MM.1S (cell line): ENCODE measurements at regions not wholly inside any gene's neighbourhood (a gene's known extent, or its start where the extent isn't known, plus 50 kb on each side); places are given as distances from the start of the nearest gene placed in this dataset.

Source experiments
- EZH2 ChIP-seq: fragments of 300-600 bp; sonication (generic); optimal IDR thresholded peaks from 2 replicates; pipeline ENCODE3; 2017; ENCODE audit warnings: low read depth, mild to moderate bottlenecking, antibody characterized with exemption, low read length, mixed read lengths
- TF ChIP-seq, protein P1 (sequence below): fragments of 300-600 bp; sonication (generic); IDR thresholded peaks from 2 replicates; pipeline ENCODE4 v1.5.1; 2016; ENCODE audit warnings: antibody characterized with exemption, low read length, mixed read lengths

DNA sequence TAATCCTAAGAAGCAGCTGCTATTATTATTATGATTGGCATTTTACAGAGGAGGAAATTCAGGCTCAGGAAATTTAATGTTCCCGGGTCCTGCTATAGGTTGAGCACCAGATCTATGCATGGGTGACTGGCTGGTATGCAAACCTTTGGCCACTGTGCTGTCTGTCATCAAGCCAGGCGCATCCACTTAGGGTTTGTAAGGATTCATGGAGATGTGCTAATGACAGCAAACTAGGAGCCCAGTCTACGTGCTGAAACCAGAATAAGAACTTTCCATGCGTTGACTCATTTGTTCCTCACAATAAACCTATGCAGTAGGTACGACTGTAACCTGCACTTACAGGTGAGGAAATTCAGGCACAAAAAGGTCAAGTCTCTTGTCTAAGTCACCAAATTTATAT, 64.5 kb upstream of the ZMIZ1 start:
- TF ChIP-seq, protein P1, sequence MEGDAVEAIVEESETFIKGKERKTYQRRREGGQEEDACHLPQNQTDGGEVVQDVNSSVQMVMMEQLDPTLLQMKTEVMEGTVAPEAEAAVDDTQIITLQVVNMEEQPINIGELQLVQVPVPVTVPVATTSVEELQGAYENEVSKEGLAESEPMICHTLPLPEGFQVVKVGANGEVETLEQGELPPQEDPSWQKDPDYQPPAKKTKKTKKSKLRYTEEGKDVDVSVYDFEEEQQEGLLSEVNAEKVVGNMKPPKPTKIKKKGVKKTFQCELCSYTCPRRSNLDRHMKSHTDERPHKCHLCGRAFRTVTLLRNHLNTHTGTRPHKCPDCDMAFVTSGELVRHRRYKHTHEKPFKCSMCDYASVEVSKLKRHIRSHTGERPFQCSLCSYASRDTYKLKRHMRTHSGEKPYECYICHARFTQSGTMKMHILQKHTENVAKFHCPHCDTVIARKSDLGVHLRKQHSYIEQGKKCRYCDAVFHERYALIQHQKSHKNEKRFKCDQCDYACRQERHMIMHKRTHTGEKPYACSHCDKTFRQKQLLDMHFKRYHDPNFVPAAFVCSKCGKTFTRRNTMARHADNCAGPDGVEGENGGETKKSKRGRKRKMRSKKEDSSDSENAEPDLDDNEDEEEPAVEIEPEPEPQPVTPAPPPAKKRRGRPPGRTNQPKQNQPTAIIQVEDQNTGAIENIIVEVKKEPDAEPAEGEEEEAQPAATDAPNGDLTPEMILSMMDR: no peak
- no peak for TF ChIP-seq EZH2
